Brain microvascular endothelial cell (primary cell): ENCODE measurements at regions not wholly inside any gene's neighbourhood (a gene's known extent, or its start where the extent isn't known, plus 50 kb on each side); places are given as distances from the start of the nearest gene placed in this dataset.

ENCODE experiments used
- DNase-seq: peaks from one replicate; pipeline ENCODE4 v3.0.0-alpha.2; 2020
- H3K27ac ChIP-seq: fragments of 250-450 bp; sonication (Bioruptor Pico); 2 replicates; pipeline ENCODE4 v1.5.1; 2020; ENCODE audit warnings: mild to moderate bottlenecking, moderate library complexity
- H3K27me3 ChIP-seq: fragments of 250-450 bp; sonication (Bioruptor Pico); replicated peaks from 2 replicates; pipeline ENCODE4 v1.5.1; 2020; ENCODE audit warnings: mild to moderate bottlenecking
- H3K36me3 ChIP-seq: fragments of 250-450 bp; sonication (Bioruptor Pico); replicated peaks from 2 replicates; pipeline ENCODE4 v1.5.1; 2020; ENCODE audit warnings: mild to moderate bottlenecking
- H3K4me3 ChIP-seq: 2 replicates; pipeline ENCODE4 v1.5.1; 2011; ENCODE audit warnings: low read depth, mild to moderate bottlenecking, control low read depth, low read length, moderate library complexity
- in situ Hi-C: cut with HindIII; loops from 2 replicates; pipeline ENCODE4 v1.10.0; 2017; ENCODE audit warnings: low sequenced_read_pairs, low pct_ligation_motif_present
- TF ChIP-seq, protein P1 (sequence below): IDR thresholded peaks from 2 replicates; pipeline ENCODE4 v1.5.1; 2011; ENCODE audit warnings: low read depth, mild to moderate bottlenecking, moderate library complexity, low read length, control low read depth, inconsistent platforms; ENCODE audit errors: missing control alignments

DNA sequence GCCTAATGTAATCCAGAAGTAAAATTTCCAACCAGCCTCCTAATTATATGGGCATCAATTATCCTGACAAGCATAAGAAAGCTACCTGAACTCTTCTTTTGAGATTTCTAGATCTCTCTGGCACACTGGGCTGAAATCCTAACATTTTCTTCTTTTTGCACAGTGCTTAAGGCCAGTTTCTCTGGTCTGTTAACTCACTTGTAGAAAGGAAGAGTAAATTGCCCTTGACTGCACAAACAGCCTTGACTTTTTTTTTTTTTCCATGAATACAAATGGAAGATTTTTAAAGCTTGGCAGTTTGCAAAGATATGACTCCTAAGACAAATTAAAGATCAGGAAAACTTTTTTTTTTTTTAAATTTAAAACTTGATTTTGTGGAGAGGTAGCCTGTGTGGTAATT is 291.2 kb upstream of the MON1B start:
- no peak for DNase-seq
- in situ Hi-C loops, result no loop called here
- Histone ChIP-seq H3K27me3 (no peaks in the 10 kb centered on the region), H3K36me3 (no peaks in the 10 kb centered on the region), H3K27ac (no peak overlapping the region), H3K4me3 (no peak overlapping the region)
- TF ChIP-seq, protein P1, sequence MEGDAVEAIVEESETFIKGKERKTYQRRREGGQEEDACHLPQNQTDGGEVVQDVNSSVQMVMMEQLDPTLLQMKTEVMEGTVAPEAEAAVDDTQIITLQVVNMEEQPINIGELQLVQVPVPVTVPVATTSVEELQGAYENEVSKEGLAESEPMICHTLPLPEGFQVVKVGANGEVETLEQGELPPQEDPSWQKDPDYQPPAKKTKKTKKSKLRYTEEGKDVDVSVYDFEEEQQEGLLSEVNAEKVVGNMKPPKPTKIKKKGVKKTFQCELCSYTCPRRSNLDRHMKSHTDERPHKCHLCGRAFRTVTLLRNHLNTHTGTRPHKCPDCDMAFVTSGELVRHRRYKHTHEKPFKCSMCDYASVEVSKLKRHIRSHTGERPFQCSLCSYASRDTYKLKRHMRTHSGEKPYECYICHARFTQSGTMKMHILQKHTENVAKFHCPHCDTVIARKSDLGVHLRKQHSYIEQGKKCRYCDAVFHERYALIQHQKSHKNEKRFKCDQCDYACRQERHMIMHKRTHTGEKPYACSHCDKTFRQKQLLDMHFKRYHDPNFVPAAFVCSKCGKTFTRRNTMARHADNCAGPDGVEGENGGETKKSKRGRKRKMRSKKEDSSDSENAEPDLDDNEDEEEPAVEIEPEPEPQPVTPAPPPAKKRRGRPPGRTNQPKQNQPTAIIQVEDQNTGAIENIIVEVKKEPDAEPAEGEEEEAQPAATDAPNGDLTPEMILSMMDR, result no peak

DNA sequence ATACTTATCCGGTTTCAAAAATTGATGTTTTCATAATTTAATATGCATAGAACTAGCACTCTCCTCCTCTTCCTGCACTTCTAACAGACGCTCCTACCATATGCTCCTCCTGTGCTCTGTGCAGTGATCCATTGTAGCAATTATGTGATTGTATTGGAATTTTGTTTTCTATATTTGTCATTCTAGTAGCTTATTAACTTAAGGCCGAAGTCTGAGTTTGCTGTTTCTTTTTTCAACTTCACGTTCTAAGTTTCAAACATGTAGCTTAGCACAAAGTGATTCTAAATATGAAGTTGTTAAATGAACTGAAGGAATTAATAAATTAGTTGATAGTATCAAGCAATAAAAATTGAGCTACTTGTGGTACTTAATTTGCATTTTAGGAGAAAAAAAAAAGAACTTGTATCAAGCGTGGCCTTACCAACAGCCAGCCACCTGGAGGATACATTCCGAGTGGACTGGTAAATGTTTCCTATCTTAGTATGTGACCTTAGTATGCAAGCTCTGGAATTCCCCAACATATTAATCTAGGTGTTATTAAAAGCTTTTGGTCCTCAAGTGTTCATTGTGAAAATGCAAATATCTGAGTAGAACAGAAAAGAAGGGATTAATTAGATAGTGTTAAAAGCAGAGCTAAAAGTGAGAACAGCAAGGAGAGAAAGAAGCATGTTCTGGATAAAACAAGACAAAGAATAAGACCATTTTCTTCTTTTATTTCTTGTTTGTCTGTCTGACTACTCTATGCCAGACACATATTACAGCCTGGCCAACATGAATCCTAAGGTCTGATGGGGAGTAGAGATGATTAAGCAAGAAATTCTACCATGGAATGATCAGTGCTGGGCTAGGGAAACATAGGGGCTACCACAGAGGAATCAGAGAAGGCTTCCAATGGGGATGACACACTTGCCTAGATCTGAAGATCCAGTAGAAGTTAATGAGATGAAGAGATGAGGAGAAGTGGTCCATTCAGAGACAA is 290.4 kb upstream of the MON1B start:
- in situ Hi-C loops, result no loop called here
- DNase-seq, result no peak
- Histone ChIP-seq H3K36me3 (no peaks in the 10 kb centered on the region), H3K27me3 (no peaks in the 10 kb centered on the region), H3K4me3 (no peak overlapping the region), H3K27ac (no peak overlapping the region)
- TF ChIP-seq, protein P1, result no peak

DNA sequence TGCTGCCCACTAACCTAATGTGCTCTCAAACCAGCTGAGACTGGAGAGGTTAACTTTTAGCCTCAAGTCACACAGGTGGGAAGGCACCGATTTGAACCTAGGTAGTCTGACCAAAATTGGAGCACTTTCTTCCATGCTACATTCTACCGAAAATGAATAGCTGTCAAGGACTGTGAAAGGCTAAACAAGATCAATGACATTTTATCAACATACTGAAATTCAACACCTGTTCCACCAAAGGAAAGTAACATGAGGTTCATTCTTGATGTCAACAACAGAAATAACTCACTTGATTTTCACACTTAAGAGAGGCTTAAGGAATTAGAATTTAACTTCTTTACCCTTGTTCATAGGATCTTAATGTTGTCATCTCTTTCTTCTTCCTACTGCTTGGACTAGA is 284.4 kb upstream of the MON1B start:
- Histone ChIP-seq H3K4me3 (no peak overlapping the region), H3K27ac (no peak overlapping the region), H3K36me3 (no peaks in the 10 kb centered on the region), H3K27me3 (no peaks in the 10 kb centered on the region)
- in situ Hi-C loops, result no loop called here
- no peak for DNase-seq
- TF ChIP-seq, protein P1, result no peak

DNA sequence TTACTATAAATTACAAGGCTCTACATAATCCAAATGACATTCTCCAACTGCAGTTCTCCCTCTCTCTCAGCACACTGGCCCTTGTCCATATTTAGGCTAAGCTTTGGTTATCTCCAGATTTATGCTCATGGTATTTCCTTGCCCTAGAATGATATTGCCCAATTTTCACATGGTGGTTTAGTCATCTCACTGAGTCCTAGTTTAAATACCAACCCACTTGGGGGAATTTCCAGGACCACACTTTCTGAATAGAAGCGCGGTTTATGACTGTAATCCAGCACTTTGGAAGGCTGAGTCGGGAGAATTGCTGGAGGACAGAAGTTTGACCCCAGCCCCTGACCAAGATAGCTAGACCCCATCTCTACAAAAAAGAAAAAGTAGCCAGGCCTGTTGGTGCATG is 280.1 kb upstream of the MON1B start:
- no peak overlapping the region for H3K27ac ChIP-seq
- DNase-seq, result peak; percentile 16
- no peak overlapping the region for H3K4me3 ChIP-seq
- H3K27me3 ChIP-seq, result no peaks in the 10 kb centered on the region
- in situ Hi-C loops, result no loop called here
- H3K36me3 ChIP-seq, result no peaks in the 10 kb centered on the region
- TF ChIP-seq, protein P1, result no peak

DNA sequence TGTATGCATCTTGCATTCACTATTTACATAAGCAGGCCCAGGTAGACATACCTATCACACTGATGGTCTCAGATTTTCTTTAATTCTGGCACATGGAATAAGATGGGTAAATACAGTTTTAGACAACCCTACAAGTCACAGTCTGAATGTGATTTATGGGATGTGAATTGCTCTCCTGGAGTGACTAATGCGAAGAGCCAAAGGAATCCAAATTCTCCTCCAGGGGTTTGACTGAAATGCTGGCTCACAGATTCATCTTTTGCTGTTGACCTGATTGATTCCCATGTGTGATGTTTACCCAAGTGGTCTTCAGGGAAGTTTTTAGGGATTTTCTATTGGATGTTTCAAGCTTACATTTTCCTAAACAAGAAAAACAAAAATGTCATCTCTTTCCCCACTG is 277.9 kb upstream of the MON1B start:
- no peak overlapping the region for H3K4me3 ChIP-seq
- no peaks in the 10 kb centered on the region for H3K36me3 ChIP-seq
- H3K27me3 ChIP-seq, result no peaks in the 10 kb centered on the region
- no peak for DNase-seq
- in situ Hi-C loops, result no loop called here
- H3K27ac ChIP-seq, result no peak overlapping the region
- TF ChIP-seq, protein P1, result no peak

DNA sequence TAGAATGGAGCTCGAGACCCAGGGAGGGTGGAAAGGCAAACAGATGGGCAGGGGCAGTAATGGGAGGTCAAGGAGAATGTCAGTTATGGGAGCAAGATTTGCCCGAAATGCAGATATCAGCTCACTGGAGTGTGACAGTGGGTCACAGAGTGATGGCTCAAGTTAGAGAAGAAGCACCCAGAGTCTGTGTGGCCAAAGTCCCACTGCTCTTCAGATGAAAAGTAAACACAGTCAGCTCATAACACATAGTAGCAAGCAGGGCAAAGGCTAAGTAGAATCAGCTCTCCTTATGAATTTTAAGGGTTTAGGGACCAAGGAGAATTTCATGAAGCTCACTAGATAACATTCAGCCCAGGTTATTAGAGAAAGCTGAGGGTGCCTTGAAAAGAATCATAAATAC is 264.9 kb upstream of the MON1B start:
- Histone ChIP-seq H3K27me3 (no peaks in the 10 kb centered on the region), H3K27ac (no peak overlapping the region), H3K4me3 (no peak overlapping the region), H3K36me3 (no peaks in the 10 kb centered on the region)
- TF ChIP-seq, protein P1, result no peak
- no peak for DNase-seq
- in situ Hi-C loops, result no loop called here
